Activated naive CD4-positive, alpha-beta T cell treated with anti-CD3 and anti-CD28 coated beads, Interleukin-2, amount 50 U/mL, for 16 hours (primary cell): ENCODE measurements at regions not wholly inside any gene's neighbourhood (a gene's known extent, or its start where the extent isn't known, plus 50 kb on each side); places are given as distances from the start of the nearest gene placed in this dataset.
"Not testable (repeated sequence)": the region's sequence is repeated elsewhere in the genome, so short reads cannot be mapped to it uniquely, and the experiment has no call there.

Experiments
- DNase-seq: peaks from one replicate; pipeline ENCODE4 v3.0.0-alpha.2; 2020

DNA sequence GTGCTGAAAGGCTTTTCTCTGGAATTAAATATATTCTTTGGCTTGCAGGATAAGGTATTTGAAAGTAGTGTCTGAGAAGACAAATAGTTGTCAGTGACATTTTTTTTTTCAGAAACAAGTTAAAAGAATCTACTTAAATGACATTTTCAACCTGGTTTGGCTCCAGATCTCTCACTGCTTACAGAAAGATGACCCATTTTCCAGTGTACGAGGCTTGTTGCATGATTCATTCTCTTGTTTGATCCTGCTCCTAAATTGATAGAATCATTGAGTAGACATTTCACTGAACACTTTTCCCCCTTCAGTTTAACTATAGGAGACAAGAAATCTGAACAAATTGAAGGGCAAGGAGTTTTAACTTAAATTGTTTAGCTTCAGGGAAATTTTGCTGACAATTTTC is 546.1 kb downstream of the ZNF608 start:
- no peak for DNase-seq

DNA sequence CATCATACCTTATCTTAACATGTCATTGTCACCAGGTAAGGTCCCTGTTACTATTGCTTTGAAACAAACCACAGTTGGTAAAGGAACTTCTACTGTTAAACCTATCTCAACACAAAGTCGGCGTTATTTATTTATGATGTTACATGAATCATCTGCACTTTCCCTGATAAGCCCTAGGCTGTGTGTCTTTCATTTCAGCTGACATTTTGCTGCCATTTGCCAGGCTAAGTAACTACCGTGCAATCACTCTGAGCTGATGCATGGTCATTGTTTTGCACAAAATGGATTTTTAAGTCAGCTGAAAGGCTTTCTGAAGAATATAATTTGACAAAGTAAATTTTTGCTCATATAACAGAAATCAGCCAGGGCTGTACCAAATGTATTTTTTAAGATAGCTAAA is 546.5 kb downstream of the ZNF608 start:
- DNase-seq: no peak

DNA sequence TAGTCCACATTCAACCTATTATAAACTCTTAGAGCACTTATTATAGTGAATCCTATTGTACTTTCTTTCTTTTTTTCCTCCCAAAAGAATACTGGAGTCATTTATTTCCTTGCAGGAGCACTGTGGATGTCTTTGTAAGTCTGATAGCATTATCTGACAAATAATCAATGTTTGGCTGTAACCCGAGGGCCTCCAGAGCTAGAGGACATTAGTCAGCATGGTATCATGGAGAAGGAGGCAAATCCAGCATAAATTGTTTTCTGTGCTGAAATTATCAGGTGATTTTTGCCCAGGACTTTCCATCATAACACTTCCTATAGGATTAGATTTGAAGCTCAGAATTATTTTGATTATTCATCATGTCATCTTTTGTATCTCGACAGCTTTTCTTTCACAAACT is 551.0 kb downstream of the ZNF608 start:
- no peak for DNase-seq

DNA sequence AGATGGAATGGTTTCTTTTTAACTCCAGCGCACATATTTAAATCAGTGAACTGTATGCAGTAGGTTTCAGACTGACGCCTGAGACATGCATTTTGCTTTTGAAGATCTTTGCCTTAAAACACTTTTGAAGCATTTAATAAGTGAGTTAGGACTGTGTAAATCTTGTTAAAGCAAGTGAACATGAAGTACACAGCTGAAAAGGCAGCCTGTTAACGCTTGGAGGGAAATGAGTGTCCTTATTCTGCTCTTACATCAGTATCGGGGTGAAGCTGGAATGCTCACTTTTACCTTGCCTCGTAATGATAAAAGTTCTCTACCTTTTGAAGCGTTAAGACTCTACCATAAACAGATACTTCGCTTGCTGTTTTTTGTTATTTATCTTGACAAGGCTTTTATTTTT is 552.2 kb downstream of the ZNF608 start:
- no peak for DNase-seq

DNA sequence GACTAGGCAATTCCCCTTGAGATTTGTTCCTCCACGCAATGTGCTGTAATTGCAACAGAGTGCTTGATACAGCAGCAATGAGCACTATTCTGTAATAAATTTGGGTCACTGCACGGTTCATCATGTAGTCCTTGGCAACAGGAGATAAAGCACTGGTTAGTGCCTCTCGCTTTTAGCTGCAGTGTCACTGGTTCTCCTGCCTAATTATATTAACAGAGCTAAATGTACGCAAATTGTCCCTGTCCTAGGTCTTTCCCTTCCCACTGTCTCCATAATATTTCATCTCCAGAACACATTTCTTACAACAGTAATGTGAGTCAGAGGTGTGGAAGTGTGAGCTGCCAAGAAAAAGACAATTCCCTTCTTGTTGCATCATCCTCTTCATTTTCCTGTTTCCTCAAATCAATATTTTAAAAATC is 553.1 kb downstream of the ZNF608 start:
- DNase-seq: no peak

DNA sequence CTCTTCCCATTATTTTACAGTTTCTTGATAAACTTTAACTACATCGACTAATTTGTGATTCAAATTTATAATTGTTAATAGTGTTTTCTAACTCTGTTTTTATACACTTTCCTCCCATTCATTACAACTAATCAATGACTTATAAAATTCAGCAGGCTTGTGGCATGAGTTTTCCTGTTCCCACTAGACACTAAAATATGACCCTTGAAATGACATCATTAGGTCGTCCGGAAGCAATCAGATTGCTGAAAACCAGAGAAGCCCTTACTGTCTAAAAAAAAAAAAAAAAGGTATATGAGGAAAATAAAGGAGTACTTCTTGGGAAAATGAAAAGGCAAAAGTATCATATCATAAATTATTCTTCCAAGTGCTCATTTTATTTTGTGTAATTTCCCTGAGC is 553.7 kb downstream of the ZNF608 start:
- no peak for DNase-seq

DNA sequence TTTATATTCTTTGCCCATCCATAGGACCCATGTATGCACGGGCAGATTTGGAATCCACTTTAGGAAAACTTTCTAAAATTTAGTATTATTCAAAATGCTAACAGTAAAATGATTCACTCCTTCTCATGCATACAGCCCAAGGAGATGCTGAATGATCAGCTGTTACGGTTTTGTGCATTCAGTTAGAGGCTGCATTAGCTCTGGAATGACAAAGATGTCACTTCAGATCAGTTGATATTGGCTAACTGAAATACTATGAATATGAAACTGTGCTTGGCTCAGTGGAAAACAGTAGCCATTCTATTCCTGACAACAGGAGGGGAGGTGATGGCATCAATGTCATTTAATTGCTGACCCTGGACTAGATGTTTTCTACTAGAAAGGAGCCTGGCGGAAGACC is 560.7 kb downstream of the ZNF608 start:
- DNase-seq: no peak

DNA sequence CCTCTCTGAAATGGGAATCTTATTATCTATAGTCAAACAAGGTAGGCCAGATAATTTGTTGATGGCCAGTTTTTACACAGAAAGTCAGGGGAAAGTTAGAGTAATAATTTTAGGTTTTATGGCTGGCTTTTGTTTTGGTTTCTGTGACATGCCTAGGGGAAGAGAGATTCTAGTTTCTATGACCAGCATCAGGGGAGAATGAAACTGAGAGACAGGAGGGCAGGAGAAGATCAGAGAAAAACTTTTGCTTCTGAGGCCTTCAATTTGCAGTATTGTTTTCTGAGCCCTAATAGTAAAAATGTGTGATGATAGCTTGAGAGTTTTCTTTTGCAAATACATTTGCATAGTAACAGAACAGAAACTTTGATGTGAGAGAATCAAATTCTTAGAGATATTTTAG is 564.3 kb downstream of the ZNF608 start:
- no peak for DNase-seq

DNA sequence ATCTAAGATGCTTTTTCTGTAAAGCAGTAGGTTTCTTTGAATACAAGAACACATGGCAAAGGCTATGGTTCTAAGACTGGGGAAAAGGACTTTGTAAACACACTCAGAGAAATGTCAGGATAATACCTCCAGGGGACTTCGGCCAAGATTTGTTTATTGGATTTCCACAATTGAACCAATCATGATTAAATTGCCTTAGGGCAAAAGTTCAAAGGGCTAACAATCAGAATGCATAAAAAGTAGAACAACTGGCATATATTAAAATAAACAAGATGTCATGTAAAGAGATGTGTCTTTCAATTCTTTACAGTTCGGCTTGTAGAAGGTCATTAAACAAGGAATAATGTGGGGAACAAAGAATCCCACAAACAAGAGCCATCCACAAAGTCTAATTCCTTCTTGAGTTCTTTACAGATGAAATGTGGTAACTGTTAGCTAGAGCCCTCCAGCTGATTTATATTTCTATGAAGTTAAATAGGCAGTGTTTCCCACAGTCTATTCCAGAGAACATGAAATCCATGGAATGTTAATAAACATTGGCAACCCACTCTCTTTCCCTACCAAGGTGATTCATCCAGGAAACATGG is 565.5 kb downstream of the ZNF608 start:
- no peak for DNase-seq

DNA sequence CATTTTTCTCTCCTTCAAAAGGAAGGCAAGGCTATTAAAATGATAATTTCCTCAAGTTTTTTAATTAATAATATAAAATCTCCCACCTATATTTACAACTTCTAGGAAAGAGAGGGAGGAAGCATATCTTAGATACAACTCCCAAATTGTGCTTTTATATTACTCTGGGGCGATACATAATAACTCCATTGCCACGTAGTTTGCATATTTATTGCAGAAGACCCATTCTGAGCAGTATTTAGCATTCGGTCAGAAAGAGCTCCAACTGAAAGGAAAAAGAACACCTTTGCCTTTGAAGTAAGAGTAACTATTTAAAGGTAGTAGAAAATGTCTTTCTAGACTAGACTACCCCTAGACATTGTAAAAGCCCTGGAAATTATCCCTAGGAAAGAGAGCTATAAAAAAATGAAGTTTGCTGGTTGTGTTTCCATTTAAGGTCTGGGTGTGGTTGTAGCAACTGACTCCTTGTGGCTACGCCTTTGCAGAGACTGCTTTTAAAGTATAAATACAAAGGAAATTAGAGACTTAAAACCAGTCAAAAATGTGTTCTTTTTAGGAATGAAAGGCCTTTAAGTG is 566.1 kb downstream of the ZNF608 start:
- no peak for DNase-seq

DNA sequence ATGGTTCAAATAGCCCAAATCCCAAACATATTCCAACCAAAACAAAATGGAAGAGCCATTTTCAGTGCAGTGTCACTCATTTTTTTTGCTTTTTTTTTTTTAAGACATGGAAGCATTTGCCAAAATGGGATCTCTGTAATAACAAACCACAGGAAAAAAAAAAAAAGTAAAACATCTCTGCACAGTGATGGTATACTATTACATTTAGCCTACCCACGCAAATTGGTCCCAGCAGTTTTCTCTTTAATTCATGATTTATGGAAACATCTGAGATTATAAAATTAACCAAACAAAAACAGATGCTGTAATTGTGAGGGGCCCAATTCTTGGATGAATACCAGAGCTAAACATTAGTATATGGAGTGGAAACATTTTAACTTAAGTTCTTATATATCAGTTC is 566.6 kb downstream of the ZNF608 start:
- DNase-seq: no peak

DNA sequence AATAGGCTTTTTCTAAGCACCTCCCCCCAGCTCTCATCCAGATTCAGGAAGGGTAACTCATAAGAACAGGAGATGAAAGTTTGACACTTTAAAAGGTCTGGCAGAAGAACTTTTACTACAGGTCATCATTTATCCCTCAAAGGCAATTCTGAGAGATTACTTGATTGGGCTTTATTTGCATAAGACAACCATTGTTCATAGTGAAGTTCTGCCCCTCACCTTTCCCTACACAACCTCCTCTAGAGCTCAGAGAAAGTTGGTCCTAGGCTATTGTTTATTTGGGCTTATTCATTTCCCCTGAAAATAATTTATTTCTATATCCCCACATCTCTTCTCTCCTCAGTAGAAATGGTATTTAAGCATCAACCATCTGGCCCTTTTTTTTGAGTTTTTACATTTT is 568.4 kb downstream of the ZNF608 start:
- no peak for DNase-seq

DNA sequence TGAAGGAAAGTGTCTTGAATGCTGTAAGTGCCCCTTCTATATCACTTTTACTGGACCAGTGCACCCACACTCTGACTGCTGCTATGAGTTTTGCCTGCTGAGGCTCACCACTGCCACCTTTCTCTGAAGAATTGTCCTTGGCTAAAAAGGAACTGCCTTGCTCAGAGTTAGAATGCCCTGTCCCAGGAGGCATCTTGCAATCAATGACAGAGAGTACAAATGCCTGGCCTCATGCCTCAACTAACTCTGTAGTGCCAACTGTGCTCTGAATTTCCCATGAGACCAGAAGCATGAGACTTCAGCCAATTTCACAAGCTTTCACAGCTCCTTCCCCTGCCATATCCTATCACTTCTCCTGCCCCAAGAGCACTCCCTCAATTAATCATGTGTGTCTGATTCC is 569.7 kb downstream of the ZNF608 start:
- DNase-seq: no peak

DNA sequence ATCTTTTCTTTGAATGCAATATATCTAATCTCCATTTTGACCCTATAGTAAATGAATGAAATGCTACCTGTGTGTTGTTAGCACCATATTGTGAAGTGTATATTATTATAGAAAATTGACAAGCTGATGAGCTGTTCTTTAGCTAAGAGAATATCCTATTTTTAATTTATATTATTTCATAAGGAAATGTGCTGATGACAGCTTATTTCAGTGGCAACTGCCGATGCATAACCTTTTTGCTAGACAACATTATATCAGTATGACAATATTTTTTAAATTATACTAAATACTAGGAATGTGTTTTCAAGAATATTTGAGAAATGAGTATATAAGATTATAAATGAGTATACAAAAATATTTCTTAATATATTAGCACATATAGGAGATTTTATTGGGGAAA is 573.1 kb downstream of the ZNF608 start:
- no peak for DNase-seq

DNA sequence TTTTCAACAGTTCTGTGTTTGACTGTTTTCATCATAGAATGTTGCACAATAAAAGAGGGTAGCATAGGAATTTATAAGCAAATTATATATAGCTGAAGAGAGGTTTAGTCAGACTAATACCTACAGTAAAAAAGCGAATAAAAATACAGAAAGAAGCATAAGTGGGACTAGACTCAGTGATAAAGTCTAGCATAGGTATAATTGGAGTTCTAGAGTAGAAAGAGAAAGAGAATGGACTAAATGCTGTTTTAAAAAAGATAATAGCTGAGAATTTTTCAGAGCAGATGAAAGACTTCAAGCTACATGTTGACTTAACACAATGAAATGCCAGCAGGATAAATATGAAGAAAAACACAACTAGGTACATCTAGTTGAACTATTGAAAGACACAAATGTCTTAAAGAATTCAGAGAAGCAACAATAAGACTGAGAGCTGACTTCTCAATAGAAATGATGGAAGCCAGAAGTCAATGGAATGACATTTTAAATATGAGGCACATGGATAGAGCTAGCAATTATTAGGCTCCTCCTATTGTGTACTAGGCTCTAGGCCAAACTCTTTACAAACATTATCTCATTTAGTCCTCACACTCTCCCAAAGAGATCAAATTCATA is 573.9 kb downstream of the ZNF608 start:
- no peak for DNase-seq

DNA sequence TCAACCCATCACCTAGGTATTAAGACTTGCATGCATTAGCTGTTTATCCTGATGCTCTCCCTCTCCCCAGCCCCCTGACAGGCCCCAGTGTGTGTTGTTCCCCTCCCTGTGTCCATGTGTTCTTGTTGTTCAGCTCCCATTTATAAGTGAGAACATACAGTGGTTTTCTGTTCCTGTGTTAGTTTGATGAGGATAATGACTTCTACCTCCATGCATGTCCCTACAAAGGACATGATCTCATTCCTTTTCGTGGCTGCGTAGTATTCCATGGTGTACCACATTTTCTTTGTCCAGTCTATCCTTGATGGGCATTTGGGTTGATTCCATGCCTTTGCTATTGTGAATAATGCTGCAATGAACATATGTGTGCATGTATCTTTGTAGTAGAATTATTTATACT is 578.3 kb downstream of the ZNF608 start:
- DNase-seq: not testable (repeated sequence)

DNA sequence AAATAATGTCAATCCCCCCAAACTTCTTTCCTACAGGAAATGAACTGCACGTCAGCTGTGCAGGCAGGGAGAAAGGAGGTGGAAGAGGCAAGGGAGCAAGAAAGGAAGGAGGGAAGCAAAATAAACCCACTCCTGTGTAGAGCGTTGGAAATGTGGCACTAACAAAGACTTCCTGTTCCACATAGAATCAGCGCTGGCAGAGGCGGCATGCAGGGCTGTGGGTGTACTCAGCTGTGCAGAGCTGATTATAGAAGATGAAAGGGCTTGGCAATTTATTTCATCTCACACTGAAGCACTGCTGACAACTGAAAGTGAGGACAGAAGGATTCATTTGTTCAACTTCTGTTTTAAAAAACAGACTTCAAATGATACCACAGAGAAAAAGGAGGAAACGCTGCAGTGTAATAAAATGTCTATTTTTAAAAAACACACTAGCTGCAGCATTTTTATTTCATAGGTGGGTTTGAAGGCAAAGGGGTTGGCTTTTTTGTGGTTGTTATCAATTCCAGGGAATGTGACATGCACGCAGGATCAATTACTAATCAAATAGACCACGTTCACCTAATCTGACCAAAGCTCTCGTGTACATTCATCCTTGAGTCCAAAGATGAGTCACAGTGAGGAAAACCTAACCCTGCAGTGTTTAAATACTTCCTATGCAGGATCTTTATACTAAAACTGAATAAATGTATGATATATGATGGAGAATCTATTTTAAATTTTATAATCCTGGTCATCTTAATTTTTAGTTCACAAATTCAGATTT is 583.5 kb downstream of the ZNF608 start:
- DNase-seq: no peak

DNA sequence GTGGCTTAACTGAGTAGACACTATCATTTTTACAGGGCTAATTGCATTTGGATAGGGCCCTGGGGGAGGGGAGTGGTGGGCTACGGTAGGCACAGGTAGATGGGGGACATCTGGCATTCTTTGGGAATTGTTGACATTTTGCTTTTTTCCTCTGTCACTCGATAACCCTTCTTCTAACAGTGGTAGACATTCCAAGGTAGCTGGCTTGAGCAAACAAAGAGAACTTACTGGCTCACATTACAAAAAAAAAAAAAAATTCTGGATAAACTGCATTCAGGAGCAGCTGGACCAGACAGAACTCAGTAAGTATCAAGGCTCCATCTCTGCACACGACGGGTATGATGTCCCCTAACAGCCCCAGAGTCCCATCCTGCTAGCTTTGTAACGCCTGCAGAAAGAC is 585.2 kb downstream of the ZNF608 start:
- DNase-seq: no peak

DNA sequence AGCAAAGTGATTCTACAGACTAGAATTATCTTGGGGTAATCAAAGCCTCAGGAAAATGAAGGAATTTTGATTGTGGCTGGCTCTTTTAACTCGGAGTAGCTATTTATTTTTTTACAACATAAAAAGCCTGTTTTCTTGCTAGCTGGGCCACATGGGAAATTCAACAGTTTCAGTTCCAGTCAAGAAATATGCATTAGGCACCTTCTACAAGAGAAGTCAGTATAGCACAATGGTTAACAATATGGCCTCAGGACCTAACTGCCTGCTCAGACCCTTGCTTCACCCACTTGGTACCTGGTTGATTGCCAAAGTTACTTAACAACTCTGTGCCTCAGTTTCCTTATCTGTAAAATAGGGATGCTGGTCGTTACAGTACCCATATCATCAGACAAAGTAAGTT is 586.2 kb downstream of the ZNF608 start:
- no peak for DNase-seq

DNA sequence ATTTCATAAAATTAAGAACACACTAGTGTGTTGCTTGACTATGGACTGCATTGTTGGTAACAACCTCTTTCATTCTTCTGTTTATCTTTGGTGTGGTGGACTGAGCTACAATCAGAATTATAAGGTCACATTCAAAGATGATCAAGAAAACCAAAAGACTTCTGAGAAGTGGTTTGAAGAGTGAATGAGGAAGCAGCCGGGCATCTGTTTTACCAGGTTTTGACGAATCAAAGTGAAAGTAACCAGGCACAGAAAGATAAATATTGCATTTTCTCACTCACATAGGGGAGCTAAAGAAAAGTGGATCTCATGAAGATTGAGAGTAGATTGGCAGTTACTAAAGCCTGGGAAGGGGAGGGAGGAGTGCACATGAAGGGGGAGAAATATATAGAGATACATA is 589.1 kb downstream of the ZNF608 start:
- no peak for DNase-seq

DNA sequence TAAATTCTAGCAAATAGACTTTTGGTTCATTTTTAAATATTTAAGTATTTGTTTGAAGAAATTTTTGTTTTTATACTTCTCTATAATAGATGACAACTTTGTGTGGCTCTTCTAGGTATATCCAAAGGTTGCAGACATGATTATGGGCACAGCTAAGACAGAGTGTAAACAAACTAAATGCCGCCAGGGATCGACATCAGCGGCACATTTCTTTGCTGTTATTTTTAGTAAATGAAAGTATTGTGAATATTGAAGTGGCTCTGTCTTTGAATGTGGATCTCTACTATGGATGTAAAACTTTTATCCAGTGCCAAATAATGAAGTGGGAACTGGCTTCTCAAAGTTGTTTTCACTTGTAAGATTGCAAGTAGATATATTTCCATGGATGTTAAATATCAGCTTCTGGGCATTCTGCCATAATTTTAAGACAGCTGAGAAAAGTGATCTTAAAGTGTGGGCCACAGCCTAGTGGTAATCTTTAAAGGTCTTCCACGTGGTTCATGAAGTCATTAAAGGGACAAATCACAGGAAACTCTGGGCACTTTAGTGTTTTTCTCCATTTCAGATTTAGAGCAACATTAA is 589.9 kb downstream of the ZNF608 start:
- DNase-seq: no peak

DNA sequence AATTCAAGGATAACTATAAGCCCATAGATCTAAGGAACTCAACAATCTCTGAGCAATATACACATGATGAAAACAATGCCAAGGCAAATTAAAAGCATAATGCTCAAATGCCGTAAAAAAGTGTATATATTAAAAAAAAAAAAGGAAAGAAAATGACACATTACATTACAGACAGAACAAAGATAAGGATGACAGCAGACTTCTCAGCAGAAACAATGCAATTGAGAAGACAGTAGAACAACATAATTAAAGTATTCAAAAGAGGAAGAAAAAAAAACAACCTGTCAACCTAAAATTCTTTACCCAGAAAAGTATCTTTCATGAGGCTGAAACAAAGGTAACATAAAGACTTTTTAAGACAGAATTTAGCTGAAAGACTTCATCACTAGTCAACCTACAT is 591.7 kb downstream of the ZNF608 start:
- DNase-seq: no peak

DNA sequence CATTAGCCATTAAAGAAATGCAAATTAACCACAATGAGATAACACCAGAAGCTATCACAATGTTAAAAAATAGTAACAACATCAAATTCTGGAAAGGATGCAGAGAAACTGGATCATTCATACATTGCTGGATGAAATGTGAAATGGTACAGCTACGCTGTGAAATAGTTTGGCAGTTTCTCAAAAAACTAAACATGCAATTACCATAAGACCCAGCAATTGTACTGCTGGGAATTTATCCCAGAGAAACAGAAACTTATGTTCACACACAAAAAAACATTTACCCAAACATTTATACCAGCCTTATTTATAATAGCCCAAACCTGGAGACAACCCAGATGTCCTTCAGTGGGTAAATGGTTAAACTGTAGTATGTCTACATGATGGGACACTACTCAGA is 592.9 kb downstream of the ZNF608 start:
- DNase-seq: no peak

DNA sequence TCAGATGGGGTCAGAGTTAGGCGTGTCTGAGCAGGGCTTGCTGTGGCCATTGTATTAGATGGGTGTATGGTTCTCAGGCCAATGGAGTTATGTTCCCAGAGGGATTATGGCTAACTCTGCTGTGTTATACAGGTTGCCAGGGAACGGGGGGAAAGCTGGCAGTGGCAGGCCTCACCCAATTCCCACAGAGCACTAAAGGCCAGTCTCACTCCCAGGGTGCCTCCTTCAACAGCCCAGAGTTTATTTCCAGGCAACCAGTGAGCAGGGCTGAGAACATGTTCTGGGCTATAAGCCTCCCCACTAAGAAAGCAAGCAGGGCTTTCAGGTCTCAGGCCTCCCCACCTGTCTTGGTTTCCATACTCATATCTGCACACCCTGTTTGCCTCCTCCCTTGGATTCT is 597.9 kb downstream of the ZNF608 start:
- no peak for DNase-seq
